ENCODE measurements at regions not wholly inside any gene's neighbourhood (a gene's known extent, or its start where the extent isn't known, plus 50 kb on each side); places are given as distances from the start of the nearest gene placed in this dataset.

- no peak for TF ChIP-seq CTCF (IDR thresholded peaks at IDR 0.05; ENCODE audit: insufficient read depth, low read depth, low read length, missing control alignments)
- H3K4me3 ChIP-seq (ENCODE audit: low read depth, low read length), result no peak overlapping the region
- DNase-seq (ENCODE audit: low read depth), result no peak
Measured at GRCh38 chr6:62681108-62681507, 395.1 kb upstream of the KHDRBS2 start.

GRCh38 chr6:62672989-62673388 lies 387.0 kb upstream of the KHDRBS2 start:
- TF ChIP-seq CTCF (IDR thresholded peaks at IDR 0.05; ENCODE audit: insufficient read depth, low read depth, low read length, missing control alignments), result no peak
- H3K4me3 ChIP-seq (ENCODE audit: low read depth, low read length), result no peak overlapping the region
- no peak for DNase-seq (ENCODE audit: low read depth)

- no peak for TF ChIP-seq CTCF (IDR thresholded peaks at IDR 0.05; ENCODE audit: insufficient read depth, low read depth, low read length, missing control alignments)
- H3K4me3 ChIP-seq (ENCODE audit: low read depth, low read length), result no peak overlapping the region
- no peak for DNase-seq (ENCODE audit: low read depth)
Measured at GRCh38 chr6:62670490-62671223, 384.6 kb upstream of the KHDRBS2 start.

- no peak overlapping the region for H3K4me3 ChIP-seq (ENCODE audit: low read depth, low read length)
- TF ChIP-seq CTCF (IDR thresholded peaks at IDR 0.05; ENCODE audit: insufficient read depth, low read depth, low read length, missing control alignments), result no peak
- no peak for DNase-seq (ENCODE audit: low read depth)
Measured at GRCh38 chr6:62669831-62670230, 383.8 kb upstream of the KHDRBS2 start.

- TF ChIP-seq CTCF (IDR thresholded peaks at IDR 0.05; ENCODE audit: insufficient read depth, low read depth, low read length, missing control alignments), result no peak
- DNase-seq (ENCODE audit: low read depth), result peak; percentile 4
- no peak overlapping the region for H3K4me3 ChIP-seq (ENCODE audit: low read depth, low read length)
Measured at GRCh38 chr6:62652692-62653328, 366.8 kb upstream of the KHDRBS2 start.

GRCh38 chr6:62645274-62645673 lies 359.2 kb upstream of the KHDRBS2 start:
- DNase-seq (ENCODE audit: low read depth), result no peak
- no peak for TF ChIP-seq CTCF (IDR thresholded peaks at IDR 0.05; ENCODE audit: insufficient read depth, low read depth, low read length, missing control alignments)
- no peak overlapping the region for H3K4me3 ChIP-seq (ENCODE audit: low read depth, low read length)
